HL-60 (cell line): ENCODE measurements at regions not wholly inside any gene's neighbourhood (a gene's known extent, or its start where the extent isn't known, plus 50 kb on each side); places are given as distances from the start of the nearest gene placed in this dataset.

Source experiments
- GABPA ChIP-seq: IDR thresholded peaks from 2 replicates; pipeline ENCODE4 v1.6.1; 2012; ENCODE audit warnings: low read depth
- POLR2AphosphoS5 ChIP-seq: IDR thresholded peaks from 2 replicates; pipeline ENCODE4 v1.6.1; 2012; ENCODE audit warnings: low read depth
- SPI1 ChIP-seq: IDR thresholded peaks from 2 replicates; pipeline ENCODE4 v1.6.1; 2012; ENCODE audit warnings: low read depth, mild to moderate bottlenecking, borderline replicate concordance
- TF ChIP-seq, protein P1 (sequence below): IDR thresholded peaks from one replicate; pipeline ENCODE4 v1.5.1; 2011; ENCODE audit warnings: low read length, control low read depth, inconsistent platforms; ENCODE audit not compliant: insufficient read depth
- TF ChIP-seq, protein P2 (sequence below): IDR thresholded peaks from 2 replicates; pipeline ENCODE4 v1.6.1; 2012; ENCODE audit warnings: low read depth; ENCODE audit not compliant: insufficient replicate concordance

DNA sequence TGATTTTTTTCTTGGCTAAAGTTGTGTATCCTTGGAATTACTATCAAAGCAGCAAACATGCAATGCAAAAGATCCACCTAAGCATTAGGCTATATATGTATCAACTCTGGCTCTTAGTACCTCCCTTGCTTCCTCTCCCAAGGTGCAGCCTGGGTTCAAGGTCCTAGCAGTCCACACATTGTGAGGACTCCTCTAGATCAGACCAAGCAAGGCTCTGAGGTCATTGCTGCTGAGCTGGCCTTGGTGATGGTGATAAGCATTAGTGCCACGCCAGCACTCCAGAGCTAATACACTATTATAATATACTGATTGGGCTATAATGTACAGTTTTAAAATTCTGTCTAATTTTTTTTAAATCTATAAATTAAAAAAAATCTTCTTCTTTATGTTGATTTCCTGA, 196.9 kb upstream of the BTG1 start:
- TF ChIP-seq GABPA (no peak), POLR2AphosphoS5 (no peak), SPI1 (no peak)
- TF ChIP-seq, protein P1, sequence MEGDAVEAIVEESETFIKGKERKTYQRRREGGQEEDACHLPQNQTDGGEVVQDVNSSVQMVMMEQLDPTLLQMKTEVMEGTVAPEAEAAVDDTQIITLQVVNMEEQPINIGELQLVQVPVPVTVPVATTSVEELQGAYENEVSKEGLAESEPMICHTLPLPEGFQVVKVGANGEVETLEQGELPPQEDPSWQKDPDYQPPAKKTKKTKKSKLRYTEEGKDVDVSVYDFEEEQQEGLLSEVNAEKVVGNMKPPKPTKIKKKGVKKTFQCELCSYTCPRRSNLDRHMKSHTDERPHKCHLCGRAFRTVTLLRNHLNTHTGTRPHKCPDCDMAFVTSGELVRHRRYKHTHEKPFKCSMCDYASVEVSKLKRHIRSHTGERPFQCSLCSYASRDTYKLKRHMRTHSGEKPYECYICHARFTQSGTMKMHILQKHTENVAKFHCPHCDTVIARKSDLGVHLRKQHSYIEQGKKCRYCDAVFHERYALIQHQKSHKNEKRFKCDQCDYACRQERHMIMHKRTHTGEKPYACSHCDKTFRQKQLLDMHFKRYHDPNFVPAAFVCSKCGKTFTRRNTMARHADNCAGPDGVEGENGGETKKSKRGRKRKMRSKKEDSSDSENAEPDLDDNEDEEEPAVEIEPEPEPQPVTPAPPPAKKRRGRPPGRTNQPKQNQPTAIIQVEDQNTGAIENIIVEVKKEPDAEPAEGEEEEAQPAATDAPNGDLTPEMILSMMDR = no peak
- TF ChIP-seq, protein P2, sequence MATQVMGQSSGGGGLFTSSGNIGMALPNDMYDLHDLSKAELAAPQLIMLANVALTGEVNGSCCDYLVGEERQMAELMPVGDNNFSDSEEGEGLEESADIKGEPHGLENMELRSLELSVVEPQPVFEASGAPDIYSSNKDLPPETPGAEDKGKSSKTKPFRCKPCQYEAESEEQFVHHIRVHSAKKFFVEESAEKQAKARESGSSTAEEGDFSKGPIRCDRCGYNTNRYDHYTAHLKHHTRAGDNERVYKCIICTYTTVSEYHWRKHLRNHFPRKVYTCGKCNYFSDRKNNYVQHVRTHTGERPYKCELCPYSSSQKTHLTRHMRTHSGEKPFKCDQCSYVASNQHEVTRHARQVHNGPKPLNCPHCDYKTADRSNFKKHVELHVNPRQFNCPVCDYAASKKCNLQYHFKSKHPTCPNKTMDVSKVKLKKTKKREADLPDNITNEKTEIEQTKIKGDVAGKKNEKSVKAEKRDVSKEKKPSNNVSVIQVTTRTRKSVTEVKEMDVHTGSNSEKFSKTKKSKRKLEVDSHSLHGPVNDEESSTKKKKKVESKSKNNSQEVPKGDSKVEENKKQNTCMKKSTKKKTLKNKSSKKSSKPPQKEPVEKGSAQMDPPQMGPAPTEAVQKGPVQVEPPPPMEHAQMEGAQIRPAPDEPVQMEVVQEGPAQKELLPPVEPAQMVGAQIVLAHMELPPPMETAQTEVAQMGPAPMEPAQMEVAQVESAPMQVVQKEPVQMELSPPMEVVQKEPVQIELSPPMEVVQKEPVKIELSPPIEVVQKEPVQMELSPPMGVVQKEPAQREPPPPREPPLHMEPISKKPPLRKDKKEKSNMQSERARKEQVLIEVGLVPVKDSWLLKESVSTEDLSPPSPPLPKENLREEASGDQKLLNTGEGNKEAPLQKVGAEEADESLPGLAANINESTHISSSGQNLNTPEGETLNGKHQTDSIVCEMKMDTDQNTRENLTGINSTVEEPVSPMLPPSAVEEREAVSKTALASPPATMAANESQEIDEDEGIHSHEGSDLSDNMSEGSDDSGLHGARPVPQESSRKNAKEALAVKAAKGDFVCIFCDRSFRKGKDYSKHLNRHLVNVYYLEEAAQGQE = no peak
